ENCODE measurements at regions not wholly inside any gene's neighbourhood (a gene's known extent, or its start where the extent isn't known, plus 50 kb on each side); places are given as distances from the start of the nearest gene placed in this dataset.
A peak's percentile ranks its signal among the peaks of the same experiment; 100 is the strongest.
"Not testable (repeated sequence)": the region's sequence is repeated elsewhere in the genome, so short reads cannot be mapped to it uniquely, and the experiment has no call there.

GRCh38 chr7:142434666-142435167 is 176.9 kb upstream of the PRSS58 start:
- peaks cover 13% of the 10 kb centered on the region for H3K9me3 ChIP-seq
- H3K27ac ChIP-seq, result no peak overlapping the region
- H3K4me2 ChIP-seq, result no peak overlapping the region
- TF ChIP-seq Cebpa-rat (IDR thresholded peaks at IDR 0.05), result no peak
- no peaks in the 10 kb centered on the region for H3K27me3 ChIP-seq
- H4K20me1 ChIP-seq, result no peaks in the 10 kb centered on the region
- no peak overlapping the region for H3K9ac ChIP-seq
- no peaks in the 10 kb centered on the region for H3K36me3 ChIP-seq
- no peak overlapping the region for H3K4me3 ChIP-seq
- H3K4me1 ChIP-seq, result peaks cover 6% of the 10 kb centered on the region

GRCh38 chr7:142434133-142434532 is 176.3 kb upstream of the PRSS58 start:
- H3K9me3 ChIP-seq, result peaks cover 13% of the 10 kb centered on the region
- not testable (repeated sequence) for H3K4me1 ChIP-seq, H4K20me1 ChIP-seq, H3K9ac ChIP-seq, H3K4me3 ChIP-seq, H3K27ac ChIP-seq, H3K36me3 ChIP-seq, H3K27me3 ChIP-seq, H3K4me2 ChIP-seq

GRCh38 chr7:142432377-142432776 is 174.5 kb upstream of the PRSS58 start:
- Histone ChIP-seq H3K36me3 (no peaks in the 10 kb centered on the region), H3K27ac (no peak overlapping the region), H4K20me1 (no peaks in the 10 kb centered on the region), H3K27me3 (no peaks in the 10 kb centered on the region), H3K4me1 (no peaks in the 10 kb centered on the region), H3K4me2 (no peak overlapping the region), H3K9me3 (peaks cover 13% of the 10 kb centered on the region), H3K4me3 (no peak overlapping the region), H3K9ac (no peak overlapping the region)
- TF ChIP-seq Cebpa-rat (IDR thresholded peaks at IDR 0.05), result no peak

- no peak for TF ChIP-seq Cebpa-rat (IDR thresholded peaks at IDR 0.05)
- Histone ChIP-seq H3K36me3 (no peaks in the 10 kb centered on the region), H3K4me2 (no peak overlapping the region), H3K9ac (no peak overlapping the region), H3K4me1 (0 out of 2 replicates have a peak, but pooled peaks cover under 1% of the 10 kb centered on the region), H3K4me3 (no peak overlapping the region), H3K27me3 (no peaks in the 10 kb centered on the region), H3K9me3 (peaks cover 13% of the 10 kb centered on the region), H4K20me1 (no peaks in the 10 kb centered on the region), H3K27ac (no peak overlapping the region)
These were observed 173.6 kb upstream of the PRSS58 start for GRCh38 chr7:142431491-142431890.

GRCh38 chr7:142428094-142428493 is 170.2 kb upstream of the PRSS58 start:
- Histone ChIP-seq H3K36me3 (no peaks in the 10 kb centered on the region), H3K9me3 (no peaks in the 10 kb centered on the region), H3K27me3 (no peaks in the 10 kb centered on the region), H3K4me3 (no peak overlapping the region), H4K20me1 (no peaks in the 10 kb centered on the region), H3K9ac (no peak overlapping the region), H3K4me2 (no peak overlapping the region), H3K27ac (no peak overlapping the region), H3K4me1 (peaks cover 31% of the 10 kb centered on the region)
- no peak for TF ChIP-seq Cebpa-rat (IDR thresholded peaks at IDR 0.05)

GRCh38 chr7:142425281-142425680 is 167.4 kb upstream of the PRSS58 start:
- no peak overlapping the region for H3K9ac ChIP-seq
- TF ChIP-seq Cebpa-rat (IDR thresholded peaks at IDR 0.05), result no peak
- peaks cover 41% of the 10 kb centered on the region for H3K4me1 ChIP-seq
- no peaks in the 10 kb centered on the region for H3K9me3 ChIP-seq
- H3K4me3 ChIP-seq, result no peak overlapping the region
- no peaks in the 10 kb centered on the region for H3K36me3 ChIP-seq
- H3K27me3 ChIP-seq, result no peaks in the 10 kb centered on the region
- peak overlapping the region; percentile 55 for H3K27ac ChIP-seq
- H3K4me2 ChIP-seq, result peak overlapping the region; percentile 64
- no peaks in the 10 kb centered on the region for H4K20me1 ChIP-seq

GRCh38 chr7:142422621-142423020 is 164.8 kb upstream of the PRSS58 start:
- Histone ChIP-seq H3K4me2 (peak overlapping the region; percentile 8; the same call in 1 of the 2 replicates), H3K9ac (no peak overlapping the region), H3K4me3 (no peak overlapping the region), H3K27ac (no peak overlapping the region), H3K4me1 (peaks cover 67% of the 10 kb centered on the region), H3K27me3 (no peaks in the 10 kb centered on the region), H3K36me3 (no peaks in the 10 kb centered on the region), H3K9me3 (no peaks in the 10 kb centered on the region), H4K20me1 (no peaks in the 10 kb centered on the region)
- no peak for TF ChIP-seq Cebpa-rat (IDR thresholded peaks at IDR 0.05)

GRCh38 chr7:142420554-142421362 is 162.9 kb upstream of the PRSS58 start:
- Histone ChIP-seq H4K20me1 (no peaks in the 10 kb centered on the region), H3K27me3 (no peaks in the 10 kb centered on the region), H3K4me2 (no peak overlapping the region), H3K4me1 (peaks cover 68% of the 10 kb centered on the region), H3K27ac (no peak overlapping the region), H3K9ac (no peak overlapping the region), H3K4me3 (no peak overlapping the region), H3K36me3 (no peaks in the 10 kb centered on the region), H3K9me3 (no peaks in the 10 kb centered on the region)
- TF ChIP-seq Cebpa-rat (IDR thresholded peaks at IDR 0.05), result no peak

GRCh38 chr7:142418326-142418725 is 160.5 kb upstream of the PRSS58 start:
- peak overlapping the region; percentile 42; the same call in 1 of the 2 replicates for H3K9ac ChIP-seq
- TF ChIP-seq Cebpa-rat (IDR thresholded peaks at IDR 0.05), result no peak
- H3K4me2 ChIP-seq, result peak overlapping the region; percentile 69
- H3K27me3 ChIP-seq, result no peaks in the 10 kb centered on the region
- H3K27ac ChIP-seq, result peak overlapping the region; percentile 66
- no peaks in the 10 kb centered on the region for H3K9me3 ChIP-seq
- no peak overlapping the region for H3K4me3 ChIP-seq
- no peaks in the 10 kb centered on the region for H4K20me1 ChIP-seq
- H3K4me1 ChIP-seq, result peaks cover 45% of the 10 kb centered on the region
- no peaks in the 10 kb centered on the region for H3K36me3 ChIP-seq

- H3K4me1 ChIP-seq, result peaks cover 32% of the 10 kb centered on the region
- no peaks in the 10 kb centered on the region for H3K36me3 ChIP-seq
- H3K9ac ChIP-seq, result no peak overlapping the region
- no peaks in the 10 kb centered on the region for H3K27me3 ChIP-seq
- H3K9me3 ChIP-seq, result no peaks in the 10 kb centered on the region
- H3K4me3 ChIP-seq, result no peak overlapping the region
- no peak for TF ChIP-seq Cebpa-rat (IDR thresholded peaks at IDR 0.05)
- H3K27ac ChIP-seq, result no peak overlapping the region
- no peak overlapping the region for H3K4me2 ChIP-seq
- no peaks in the 10 kb centered on the region for H4K20me1 ChIP-seq
These were observed 157.1 kb upstream of the PRSS58 start for GRCh38 chr7:142414915-142415314.

Data from BLaER1 (cell line).